ENCODE measurements at regions not wholly inside any gene's neighbourhood (a gene's known extent, or its start where the extent isn't known, plus 50 kb on each side); places are given as distances from the start of the nearest gene placed in this dataset.

GRCh38 chr13:109368230-109368629, 418.2 kb downstream of the IRS2 start:
- DNase-seq (ENCODE audit: low read depth): no peak

GRCh38 chr13:109366525-109366924, 419.9 kb downstream of the IRS2 start:
- no peak for DNase-seq (ENCODE audit: low read depth)

GRCh38 chr13:109363431-109363830, 423.0 kb downstream of the IRS2 start:
- DNase-seq (ENCODE audit: low read depth): no peak

- DNase-seq (ENCODE audit: low read depth): no peak
Observed at GRCh38 chr13:109362616-109363015, 423.8 kb downstream of the IRS2 start.

- no peak for DNase-seq (ENCODE audit: low read depth)
Observed at GRCh38 chr13:109361562-109362289, 424.7 kb downstream of the IRS2 start.

- DNase-seq (ENCODE audit: low read depth): no peak
Observed at GRCh38 chr13:109357751-109358471, 428.5 kb downstream of the IRS2 start.

GRCh38 chr13:109355875-109356434, 430.4 kb downstream of the IRS2 start:
- no peak for DNase-seq (ENCODE audit: low read depth)

- no peak for DNase-seq (ENCODE audit: low read depth)
Observed at GRCh38 chr13:109355166-109355565, 431.2 kb downstream of the IRS2 start.

- no peak for DNase-seq (ENCODE audit: low read depth)
Observed at GRCh38 chr13:109351236-109351635, 435.1 kb downstream of the IRS2 start.

- DNase-seq (ENCODE audit: low read depth): no peak
Observed at GRCh38 chr13:109348519-109349258, 437.7 kb downstream of the IRS2 start.

GRCh38 chr13:109346060-109346459, 440.3 kb downstream of the IRS2 start:
- no peak for DNase-seq (ENCODE audit: low read depth)

GRCh38 chr13:109345433-109345941, 440.9 kb downstream of the IRS2 start:
- DNase-seq (ENCODE audit: low read depth): no peak

- no peak for DNase-seq (ENCODE audit: low read depth)
Observed at GRCh38 chr13:109344552-109345157, 441.7 kb downstream of the IRS2 start.

GRCh38 chr13:109336730-109337129, 449.7 kb downstream of the IRS2 start:
- DNase-seq (ENCODE audit: low read depth): no peak

- no peak for DNase-seq (ENCODE audit: low read depth)
Observed at GRCh38 chr13:109333893-109334651, 452.3 kb downstream of the IRS2 start.

GRCh38 chr13:109332506-109333499, 453.6 kb downstream of the IRS2 start:
- DNase-seq (ENCODE audit: low read depth): no peak

- DNase-seq (ENCODE audit: low read depth): no peak
Observed at GRCh38 chr13:109331898-109332297, 454.5 kb downstream of the IRS2 start.

- DNase-seq (ENCODE audit: low read depth): no peak
Observed at GRCh38 chr13:109331011-109331433, 455.4 kb downstream of the IRS2 start.

- DNase-seq (ENCODE audit: low read depth): no peak
Observed at GRCh38 chr13:109330123-109330522, 456.3 kb downstream of the IRS2 start.

GRCh38 chr13:109329175-109329574, 457.2 kb downstream of the IRS2 start:
- no peak for DNase-seq (ENCODE audit: low read depth)
